ENCODE measurements at regions not wholly inside any gene's neighbourhood (a gene's known extent, or its start where the extent isn't known, plus 50 kb on each side); places are given as distances from the start of the nearest gene placed in this dataset.
"Not testable (repeated sequence)": the region's sequence is repeated elsewhere in the genome, so short reads cannot be mapped to it uniquely, and the experiment has no call there.

- no peak for DNase-seq (ENCODE audit: low spot score)
These were observed 179.7 kb upstream of the ADAMTSL1 start for GRCh38 chr9:18294229-18294628.

GRCh38 chr9:18296702-18297055 is 177.3 kb upstream of the ADAMTSL1 start:
- DNase-seq (ENCODE audit: low spot score) = no peak

GRCh38 chr9:18297056-18297841 is 176.7 kb upstream of the ADAMTSL1 start:
- DNase-seq (ENCODE audit: low spot score) = peak; percentile 14

- no peak for DNase-seq (ENCODE audit: low spot score)
These were observed 174.5 kb upstream of the ADAMTSL1 start for GRCh38 chr9:18299449-18299848.

GRCh38 chr9:18305167-18305806 is 168.7 kb upstream of the ADAMTSL1 start:
- DNase-seq (ENCODE audit: low spot score) = not testable (repeated sequence)

GRCh38 chr9:18314316-18314715 is 159.6 kb upstream of the ADAMTSL1 start:
- no peak for DNase-seq (ENCODE audit: low spot score)

- peak; percentile 74 for DNase-seq (ENCODE audit: low spot score)
These were observed 156.1 kb upstream of the ADAMTSL1 start for GRCh38 chr9:18317896-18318295.

GRCh38 chr9:18319918-18320445 is 154.0 kb upstream of the ADAMTSL1 start:
- DNase-seq (ENCODE audit: low spot score) = peak; percentile 15

GRCh38 chr9:18324928-18325745 is 148.8 kb upstream of the ADAMTSL1 start:
- peak; percentile 11 for DNase-seq (ENCODE audit: low spot score)

- not testable (repeated sequence) for DNase-seq (ENCODE audit: low spot score)
These were observed 148.3 kb upstream of the ADAMTSL1 start for GRCh38 chr9:18325746-18326011.

- DNase-seq (ENCODE audit: low spot score) = no peak
These were observed 146.8 kb upstream of the ADAMTSL1 start for GRCh38 chr9:18327121-18327520.

GRCh38 chr9:18330401-18331309 is 143.3 kb upstream of the ADAMTSL1 start:
- no peak for DNase-seq (ENCODE audit: low spot score)

- no peak for DNase-seq (ENCODE audit: low spot score)
These were observed 142.7 kb upstream of the ADAMTSL1 start for GRCh38 chr9:18331310-18331684.

- DNase-seq (ENCODE audit: low spot score) = no peak
These were observed 142.1 kb upstream of the ADAMTSL1 start for GRCh38 chr9:18331808-18332209.

GRCh38 chr9:18333157-18333556 is 140.8 kb upstream of the ADAMTSL1 start:
- DNase-seq (ENCODE audit: low spot score) = no peak

- DNase-seq (ENCODE audit: low spot score) = no peak
These were observed 138.1 kb upstream of the ADAMTSL1 start for GRCh38 chr9:18335825-18336224.

- DNase-seq (ENCODE audit: low spot score) = no peak
These were observed 135.9 kb upstream of the ADAMTSL1 start for GRCh38 chr9:18338042-18338441.

GRCh38 chr9:18343784-18344183 is 130.2 kb upstream of the ADAMTSL1 start:
- no peak for DNase-seq (ENCODE audit: low spot score)

GRCh38 chr9:18346745-18347144 is 127.2 kb upstream of the ADAMTSL1 start:
- no peak for DNase-seq (ENCODE audit: low spot score)

GRCh38 chr9:18347386-18348082 is 126.4 kb upstream of the ADAMTSL1 start:
- DNase-seq (ENCODE audit: low spot score) = no peak

GRCh38 chr9:18348083-18348475 is 125.9 kb upstream of the ADAMTSL1 start:
- DNase-seq (ENCODE audit: low spot score) = no peak
